Testis (tissue), 2 donors: ENCODE measurements at regions not wholly inside any gene's neighbourhood (a gene's known extent, or its start where the extent isn't known, plus 50 kb on each side); places are given as distances from the start of the nearest gene placed in this dataset.

Experiments used
- DNase-seq: peaks from one replicate; pipeline ENCODE4 v3.0.0-alpha.2; 2019
- H3K27ac ChIP-seq, 2 donors: fragments of 200-600 bp; sonication (generic); one replicate each; pipeline ENCODE4 v1.5.1; 2019
- H3K27me3 ChIP-seq: fragments of 200-600 bp; sonication (generic); one replicate; pipeline ENCODE4 v1.5.1; 2019
- H3K36me3 ChIP-seq: fragments of 200-600 bp; sonication (generic); one replicate; pipeline ENCODE4 v1.5.1; 2017; ENCODE audit warnings: low read depth; ENCODE audit errors: missing control alignments
- H3K4me1 ChIP-seq: fragments of 200-600 bp; sonication (generic); one replicate; pipeline ENCODE4 v1.5.1; 2019
- H3K4me3 ChIP-seq, 2 donors: fragments of 200-600 bp; sonication (generic); one replicate each; pipeline ENCODE4 v1.5.1; 2017 to 2019
- H3K9me3 ChIP-seq: fragments of 200-600 bp; sonication (generic); one replicate; pipeline ENCODE4 v1.5.1; 2017
- POLR2A ChIP-seq: fragments of 450-650 bp; IDR thresholded peaks from one replicate; pipeline ENCODE4 v1.6.1; 2017; ENCODE audit warnings: antibody characterized with exemption, mild to moderate bottlenecking, moderate library complexity
- WGBS, 2 donors: methylation state at CpG; one replicate each; pipeline ENCODE4 v1.1.5; 2018; 5-methylcytosine and 5-hydroxymethylcytosine counted together
- intact Hi-C: fragments of 100-400 bp; cut with DNase I; formaldehyde crosslinking; loops from one replicate; pipeline ENCODE4 v1.15.1; 2023; ENCODE audit warnings: low total_unique reads
- TF ChIP-seq, protein P1 (sequence below), 3 experiments: fragments of 450-650 bp in 2 of 3; fragments of 200-600 bp in 1 of 3; sonication (generic) in 1 of 3; IDR thresholded peaks; one replicate each; pipeline ENCODE4 v1.5.1; 2016 to 2019; ENCODE audit warnings: antibody characterized with exemption in 3 of 3, mild to moderate bottlenecking in 2 of 3, moderate library complexity in 1 of 3

DNA sequence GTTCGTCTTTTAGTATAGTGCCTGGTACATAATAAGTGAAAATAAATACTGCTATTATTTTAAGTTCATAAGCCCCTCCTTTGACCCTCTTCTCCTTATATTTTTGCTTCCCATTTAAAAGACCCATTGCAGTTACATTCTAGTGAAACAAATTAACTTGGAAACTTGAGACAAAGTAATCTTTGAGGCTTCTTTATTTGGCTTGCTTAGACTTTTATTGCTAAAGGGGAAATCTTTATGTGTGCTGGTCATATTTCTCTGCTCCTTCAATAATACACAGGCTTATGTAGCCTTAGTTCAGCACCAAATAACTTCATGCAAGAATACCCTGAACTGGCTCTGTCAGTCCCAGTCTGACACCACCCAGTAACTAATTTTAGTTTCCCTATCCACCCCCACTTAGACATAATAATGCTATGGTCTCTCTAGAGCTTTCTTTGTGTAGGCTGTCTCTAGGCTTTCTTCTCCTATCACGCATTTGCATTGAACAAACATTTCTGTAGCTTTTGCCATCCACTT lies 257.8 kb downstream of the OMA1 start:
- no peaks in the 10 kb centered on the region for H3K4me1 ChIP-seq
- H3K27ac ChIP-seq: no peak overlapping the region
- H3K36me3 ChIP-seq: no peaks in the 10 kb centered on the region
- no peak overlapping the region for H3K4me3 ChIP-seq
- no peaks in the 10 kb centered on the region for H3K9me3 ChIP-seq
- H3K27me3 ChIP-seq: no peaks in the 10 kb centered on the region
- TF ChIP-seq, protein P1, sequence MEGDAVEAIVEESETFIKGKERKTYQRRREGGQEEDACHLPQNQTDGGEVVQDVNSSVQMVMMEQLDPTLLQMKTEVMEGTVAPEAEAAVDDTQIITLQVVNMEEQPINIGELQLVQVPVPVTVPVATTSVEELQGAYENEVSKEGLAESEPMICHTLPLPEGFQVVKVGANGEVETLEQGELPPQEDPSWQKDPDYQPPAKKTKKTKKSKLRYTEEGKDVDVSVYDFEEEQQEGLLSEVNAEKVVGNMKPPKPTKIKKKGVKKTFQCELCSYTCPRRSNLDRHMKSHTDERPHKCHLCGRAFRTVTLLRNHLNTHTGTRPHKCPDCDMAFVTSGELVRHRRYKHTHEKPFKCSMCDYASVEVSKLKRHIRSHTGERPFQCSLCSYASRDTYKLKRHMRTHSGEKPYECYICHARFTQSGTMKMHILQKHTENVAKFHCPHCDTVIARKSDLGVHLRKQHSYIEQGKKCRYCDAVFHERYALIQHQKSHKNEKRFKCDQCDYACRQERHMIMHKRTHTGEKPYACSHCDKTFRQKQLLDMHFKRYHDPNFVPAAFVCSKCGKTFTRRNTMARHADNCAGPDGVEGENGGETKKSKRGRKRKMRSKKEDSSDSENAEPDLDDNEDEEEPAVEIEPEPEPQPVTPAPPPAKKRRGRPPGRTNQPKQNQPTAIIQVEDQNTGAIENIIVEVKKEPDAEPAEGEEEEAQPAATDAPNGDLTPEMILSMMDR (IDR thresholded peaks at IDR 0.05): no peak
- TF ChIP-seq POLR2A: no peak
- WGBS, 2 donors: 77 to 90% methylated on average over 2 of the region's 2 CpGs
- no peak for DNase-seq
- intact Hi-C loops: no loop called here

DNA sequence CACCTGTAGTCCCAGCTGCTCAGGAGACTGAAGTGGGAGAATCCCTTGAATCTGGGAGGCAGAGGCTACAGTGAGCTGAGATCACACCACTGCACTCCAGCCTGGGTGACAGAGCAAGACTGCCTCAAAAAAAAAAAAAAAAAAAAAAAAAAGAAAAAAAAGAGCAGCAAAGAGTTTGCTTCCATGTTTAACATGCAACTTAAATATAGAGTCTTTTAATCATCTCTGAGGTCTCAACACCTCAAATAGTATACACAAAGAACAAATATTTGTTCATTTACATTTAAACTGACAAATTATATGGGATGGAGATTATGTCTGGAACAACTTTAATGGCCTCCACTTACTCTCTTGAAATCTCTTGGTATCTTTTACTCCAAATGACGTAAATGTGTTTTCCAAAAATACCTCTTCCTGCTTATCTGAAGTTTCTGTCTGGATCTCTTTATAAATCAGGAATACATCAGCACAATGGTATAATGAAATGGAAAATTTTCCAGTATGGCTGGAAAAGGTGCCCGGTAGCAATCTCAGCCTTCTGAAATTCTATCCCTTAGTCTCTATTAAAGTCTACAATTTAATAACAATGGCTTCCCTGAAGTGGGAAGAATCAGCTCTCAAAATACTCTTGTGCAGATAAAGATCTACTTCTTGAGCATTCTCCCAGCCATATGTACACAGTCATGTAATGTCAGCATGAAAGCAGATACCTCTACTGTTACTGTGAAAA lies 258.5 kb downstream of the OMA1 start:
- H3K36me3 ChIP-seq: no peaks in the 10 kb centered on the region
- intact Hi-C loops: no loop called here
- 80 to 84% methylated on average over 2 of the region's 2 CpGs for WGBS, 2 donors

DNA sequence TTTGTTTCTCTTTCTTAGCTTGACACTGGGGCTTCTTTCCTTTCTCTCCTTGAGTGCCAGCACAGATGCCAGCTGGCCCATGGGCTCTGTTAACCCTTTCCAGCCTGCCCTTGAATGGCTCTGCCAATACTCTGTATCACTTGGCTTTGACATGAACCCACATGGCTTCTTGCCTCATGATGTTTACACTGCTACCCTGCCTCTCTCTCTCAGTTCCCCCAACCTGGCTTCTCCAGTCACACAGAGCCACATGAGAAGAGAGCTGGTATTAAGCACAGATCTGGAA lies 262.4 kb downstream of the OMA1 start:
- Histone ChIP-seq H3K9me3 (no peaks in the 10 kb centered on the region), H3K4me1 (no peaks in the 10 kb centered on the region), H3K27ac (no peak overlapping the region), H3K36me3 (no peaks in the 10 kb centered on the region), H3K27me3 (no peaks in the 10 kb centered on the region), H3K4me3 (no peak overlapping the region)
- no peak for TF ChIP-seq POLR2A
- TF ChIP-seq, protein P1 (IDR thresholded peaks at IDR 0.05): no peak
- DNase-seq: no peak
- intact Hi-C loops: no loop called here

More for the DNA sequence above, 258.5 kb downstream of the OMA1 start:
- no peaks in the 10 kb centered on the region for H3K4me1 ChIP-seq
- TF ChIP-seq POLR2A: no peak
- H3K27me3 ChIP-seq: no peaks in the 10 kb centered on the region
- no peak for DNase-seq
- H3K9me3 ChIP-seq: no peaks in the 10 kb centered on the region
- no peak overlapping the region for H3K4me3 ChIP-seq
- no peak overlapping the region for H3K27ac ChIP-seq

DNA sequence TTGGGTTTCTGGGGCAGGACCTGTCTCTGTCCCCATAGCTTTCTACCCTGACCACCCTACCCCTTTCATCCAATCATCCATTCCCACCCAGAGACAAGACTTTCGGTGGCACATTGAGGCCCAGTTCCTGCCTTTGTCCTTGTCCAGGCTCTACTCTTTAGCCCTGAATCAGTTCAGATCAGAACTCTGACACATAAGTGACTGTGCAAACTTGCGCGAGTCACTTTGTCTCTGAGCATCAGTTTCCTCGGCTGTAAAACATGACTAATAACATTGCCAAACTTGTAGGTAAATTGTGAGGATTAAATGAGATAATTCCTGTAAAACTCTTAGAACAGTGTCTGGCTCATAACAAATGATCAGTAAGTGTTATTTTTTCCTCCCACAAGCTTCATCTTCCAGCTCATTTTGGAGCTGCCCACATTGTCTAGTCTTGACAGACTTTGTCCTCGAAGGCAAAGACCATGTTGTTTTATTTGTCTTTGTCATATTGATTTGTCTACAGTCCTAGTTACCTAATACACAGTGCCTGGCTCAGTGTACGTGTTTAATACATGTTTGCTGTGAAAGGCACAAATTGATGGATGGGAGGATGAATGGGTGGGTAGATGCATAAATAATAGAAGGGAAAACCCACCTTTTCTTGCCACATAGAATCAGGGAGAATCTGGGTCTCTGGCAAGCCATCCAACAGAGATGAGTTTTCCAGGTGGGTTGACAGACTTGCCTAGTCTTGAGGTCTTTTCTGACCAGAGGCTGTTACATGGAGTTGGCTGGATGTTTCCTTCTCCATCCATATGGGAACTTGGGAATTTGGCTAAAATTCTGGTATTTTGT lies 262.9 kb downstream of the OMA1 start:
- Histone ChIP-seq H3K9me3 (no peaks in the 10 kb centered on the region), H3K4me1 (no peaks in the 10 kb centered on the region), H3K36me3 (no peaks in the 10 kb centered on the region), H3K27ac (no peak overlapping the region), H3K27me3 (no peaks in the 10 kb centered on the region), H3K4me3 (no peak overlapping the region)
- DNase-seq: no peak
- intact Hi-C loops: no loop called here
- WGBS, 2 donors: 75 to 82% methylated on average over 6 of the region's 6 CpGs
- TF ChIP-seq, protein P1 (IDR thresholded peaks at IDR 0.05): no peak
- no peak for TF ChIP-seq POLR2A

DNA sequence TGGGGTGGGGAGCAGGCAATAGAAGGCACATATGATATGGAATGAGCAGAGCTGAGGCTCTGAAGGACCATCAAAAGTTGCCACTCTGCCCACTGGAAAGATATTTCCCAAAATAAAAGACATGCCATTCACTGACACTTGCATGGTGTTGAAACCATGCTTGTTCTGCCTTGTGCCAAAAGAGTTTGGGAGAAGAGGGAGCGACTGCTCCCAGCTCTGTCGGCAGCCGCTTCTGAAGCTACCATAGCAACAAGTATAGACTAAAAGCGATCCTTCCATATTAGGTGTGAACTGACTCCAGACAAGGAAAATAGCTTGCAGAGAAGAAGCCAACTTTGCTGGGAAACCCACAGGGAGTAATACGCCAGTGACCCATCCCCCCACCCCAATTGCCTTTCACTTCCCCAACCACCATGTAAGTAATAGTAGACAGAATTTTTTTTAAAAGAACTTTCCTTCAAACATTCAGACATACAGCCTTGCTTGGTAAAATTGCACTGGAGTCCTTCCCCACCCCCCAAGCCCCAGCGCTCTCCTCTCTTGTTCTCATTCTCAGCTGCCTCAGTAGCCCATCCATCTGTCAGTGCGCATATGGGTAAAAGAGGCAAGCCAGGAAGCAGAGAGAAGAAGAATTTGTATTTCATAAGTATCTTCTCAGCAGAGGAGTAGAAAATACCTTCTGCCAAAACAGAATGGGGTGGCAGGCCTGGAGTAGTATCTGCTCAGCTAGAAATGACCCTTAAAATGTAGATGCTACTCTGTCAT lies 263.7 kb downstream of the OMA1 start:
- intact Hi-C loops: no loop called here
- 73 to 76% methylated on average over 7 of the region's 7 CpGs for WGBS, 2 donors
- no peaks in the 10 kb centered on the region for H3K4me1 ChIP-seq

More for the DNA sequence above, 263.7 kb downstream of the OMA1 start:
- no peaks in the 10 kb centered on the region for H3K36me3 ChIP-seq
- no peak overlapping the region for H3K4me3 ChIP-seq
- no peaks in the 10 kb centered on the region for H3K9me3 ChIP-seq
- TF ChIP-seq, protein P1 (IDR thresholded peaks at IDR 0.05): no peak
- no peak for TF ChIP-seq POLR2A
- no peaks in the 10 kb centered on the region for H3K27me3 ChIP-seq
- no peak overlapping the region for H3K27ac ChIP-seq
- no peak for DNase-seq
